Upper lobe of left lung (tissue), 6 donors: ENCODE measurements at regions not wholly inside any gene's neighbourhood (a gene's known extent, or its start where the extent isn't known, plus 50 kb on each side); places are given as distances from the start of the nearest gene placed in this dataset.

Source experiments
- ATAC-seq, 2 donors: fragments of 200-7000 bp; cut with Tn5 transposase; one replicate each; pipeline ENCODE4 v1.9.1; 2022; ENCODE audit warnings: mild to moderate bottlenecking in 2 of 2, moderate library complexity in 2 of 2; ENCODE audit not compliant: low FRiP score in 2 of 2
- DNase-seq, 2 donors: peaks; one replicate each; pipeline ENCODE4 v3.0.0-alpha.2; 2019 to 2020
- H3K27ac ChIP-seq, 4 donors: fragments of 200-600 bp; sonication (generic); one replicate each; pipeline ENCODE4 v1.5.1; 2016 to 2019
- H3K27me3 ChIP-seq, 4 donors: fragments of 200-600 bp; sonication (generic); one replicate each; pipeline ENCODE4 v1.5.1; 2017 to 2019
- H3K36me3 ChIP-seq, 4 donors: fragments of 200-600 bp; sonication (generic); one replicate each; pipeline ENCODE4 v1.5.1; 2016 to 2019
- H3K4me1 ChIP-seq, 4 donors: fragments of 200-600 bp; sonication (generic); one replicate each; pipeline ENCODE4 v1.5.1; 2018 to 2019
- H3K4me3 ChIP-seq, 4 donors: fragments of 200-600 bp; sonication (generic); one replicate each; pipeline ENCODE4 v1.5.1; 2017 to 2019; ENCODE audit warnings: mild to moderate bottlenecking in 2 of 4, moderate library complexity in 1 of 4
- H3K9me3 ChIP-seq, 4 donors: fragments of 200-600 bp; sonication (generic); one replicate each; pipeline ENCODE4 v1.5.1; 2018 to 2019
- CTCF ChIP-seq, 6 experiments: fragments of 450-650 bp in 4 of 6; fragments of 200-600 bp in 2 of 6; sonication (generic) in 2 of 6; IDR thresholded peaks; one replicate each; pipeline ENCODE4 v1.5.1; 2016 to 2019; ENCODE audit warnings: antibody characterized with exemption in 6 of 6
- EP300 ChIP-seq, 4 donors: sonication (generic); formaldehyde crosslinking; IDR thresholded peaks; one replicate each; pipeline ENCODE4 v1.5.1; 2017; ENCODE audit warnings: antibody characterized with exemption in 4 of 4, control low read depth in 2 of 4
- POLR2A ChIP-seq, 4 donors: fragments of 450-650 bp; IDR thresholded peaks; one replicate each; pipeline ENCODE4 v1.5.1; 2016 to 2017; ENCODE audit warnings: antibody characterized with exemption in 4 of 4, mild to moderate bottlenecking in 2 of 4
- POLR2AphosphoS5 ChIP-seq, 2 donors: sonication (generic); formaldehyde crosslinking; IDR thresholded peaks; one replicate each; pipeline ENCODE4 v1.5.1; 2017; ENCODE audit warnings: antibody characterized with exemption in 2 of 2
- WGBS, 2 donors: methylation state at CpG; one replicate each; pipeline ENCODE4 v1.1.5; 2017 to 2018; 5-methylcytosine and 5-hydroxymethylcytosine counted together
- donor health status: DM: no; HTN: no; CAD: no; lungs with moderate emphysema.
- donor health status: DM: no; HTN: yes; CAD: no; lungs with severe emphysema.

DNA sequence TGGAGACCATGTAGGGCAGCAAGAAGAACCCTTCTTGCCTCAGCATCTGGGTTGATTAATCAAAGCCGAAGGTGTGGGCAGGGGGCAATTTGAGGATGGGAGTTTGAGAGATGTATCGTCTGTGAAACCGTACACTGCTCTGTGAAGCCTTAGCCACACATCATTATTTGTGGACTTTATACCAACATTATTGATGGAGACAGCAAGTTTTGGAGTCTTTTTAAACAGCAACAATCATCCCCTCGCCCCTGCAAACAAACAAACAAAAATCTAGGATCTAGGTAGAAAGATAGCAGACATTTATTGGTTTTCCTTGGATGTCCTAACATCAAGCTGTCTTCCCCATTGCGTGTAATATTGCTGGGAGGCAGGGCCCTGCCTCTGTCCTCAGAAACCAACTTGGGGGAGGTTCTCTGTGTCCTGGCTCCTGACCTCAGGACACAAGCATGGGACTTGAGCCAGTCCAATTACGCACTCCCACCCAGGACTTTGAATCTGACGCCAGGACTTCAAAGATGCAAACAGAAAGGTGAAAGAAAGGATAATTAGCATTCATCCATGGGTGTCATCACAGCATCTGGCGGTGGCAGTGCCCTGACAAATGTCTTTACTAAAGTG lies 61.6 kb upstream of the PLET1 start:
- no peaks in the 10 kb centered on the region for H3K27me3 ChIP-seq
- H3K4me3 ChIP-seq: no peak overlapping the region
- no peak for ATAC-seq
- H3K27ac ChIP-seq: peak overlapping the region in 2 of 4 donors; percentile 72 to 74
- WGBS, 2 donors: 67 to 81% methylated on average over 7 to 8 of the region's 8 CpGs
- DNase-seq: no peak
- no peaks in the 10 kb centered on the region for H3K36me3 ChIP-seq
- no peaks in the 10 kb centered on the region for H3K9me3 ChIP-seq
- peaks cover 11 to 24% (median 21%) of the 10 kb centered on the region in 4 donors for H3K4me1 ChIP-seq
- no peak for TF ChIP-seq POLR2A (IDR thresholded peaks at IDR 0.05)
- TF ChIP-seq EP300 (IDR thresholded peaks at IDR 0.05): no peak
- no peak for TF ChIP-seq CTCF (IDR thresholded peaks at IDR 0.05)
- no peak for TF ChIP-seq POLR2AphosphoS5 (IDR thresholded peaks at IDR 0.05)

- DNase-seq (no peak), ATAC-seq (no peak)
- Histone ChIP-seq H3K9me3 (no peaks in the 10 kb centered on the region), H3K27me3 (no peaks in the 10 kb centered on the region), H3K36me3 (no peaks in the 10 kb centered on the region), H3K4me3 (no peak overlapping the region), H3K27ac (no peak overlapping the region), H3K4me1 (no peaks in the 10 kb centered on the region)
- 42 to 56% methylated on average over 4 of the region's 4 CpGs for WGBS, 2 donors
- TF ChIP-seq POLR2A (IDR thresholded peaks at IDR 0.05) (no peak), POLR2AphosphoS5 (IDR thresholded peaks at IDR 0.05) (no peak), EP300 (IDR thresholded peaks at IDR 0.05) (no peak), CTCF (IDR thresholded peaks at IDR 0.05) (no peak)
Measured at GRCh38 chr11:112334381-112334780, 73.7 kb upstream of the PLET1 start.

DNA sequence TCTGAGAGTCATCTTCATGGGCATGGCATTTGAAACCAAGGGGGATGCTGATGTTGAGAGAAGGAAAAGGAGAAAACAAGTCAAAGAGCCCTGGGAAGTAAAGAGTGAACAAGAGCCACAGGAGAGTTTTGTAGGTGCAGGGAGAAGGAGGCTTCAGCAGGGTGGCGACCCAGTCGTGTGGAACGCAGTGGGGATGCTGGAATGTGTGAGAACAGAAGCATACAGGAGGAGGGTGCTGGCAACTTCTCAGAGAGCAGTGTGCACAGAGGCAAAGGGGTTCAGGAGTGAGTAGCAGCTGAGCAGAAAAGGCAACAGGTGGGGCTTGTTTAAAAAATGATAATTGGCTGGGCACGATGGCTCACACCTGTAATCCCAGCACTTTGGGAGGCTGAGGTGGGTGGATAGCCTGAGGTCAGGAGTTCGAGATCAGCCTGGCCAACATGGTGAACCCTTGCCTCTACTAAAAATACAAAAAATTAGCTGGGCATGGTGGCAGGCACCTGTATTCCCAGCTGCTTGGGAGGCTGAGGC lies 75.8 kb upstream of the PLET1 start:
- no peaks in the 10 kb centered on the region for H3K4me1 ChIP-seq
- H3K4me3 ChIP-seq: no peak overlapping the region
- H3K9me3 ChIP-seq: no peaks in the 10 kb centered on the region
- H3K36me3 ChIP-seq: no peaks in the 10 kb centered on the region
- H3K27ac ChIP-seq: no peak overlapping the region
- WGBS, 2 donors: 83 to 89% methylated on average over 5 of the region's 5 CpGs
- no peak for TF ChIP-seq POLR2AphosphoS5 (IDR thresholded peaks at IDR 0.05)
- H3K27me3 ChIP-seq: no peaks in the 10 kb centered on the region
- DNase-seq: no peak
- no peak for ATAC-seq

DNA sequence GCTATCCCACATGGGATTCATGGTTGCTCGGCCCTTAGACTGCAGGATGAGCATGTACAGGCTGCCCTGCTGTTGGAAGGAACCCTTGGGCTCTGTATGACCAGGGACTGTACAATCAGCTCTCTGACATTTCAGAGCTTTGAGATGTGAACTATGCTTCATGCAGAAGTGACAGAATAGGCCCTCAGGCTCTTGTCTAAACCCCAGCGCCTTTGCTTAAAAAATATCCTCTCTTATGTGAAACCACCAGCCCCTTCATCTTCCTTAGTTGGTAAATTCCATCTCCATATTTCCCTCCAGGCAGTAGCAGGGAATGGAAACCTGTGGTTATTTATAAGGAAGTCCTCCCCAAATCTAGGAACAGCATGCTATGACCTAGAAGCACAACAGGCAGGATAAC lies 78.9 kb upstream of the PLET1 start:
- Histone ChIP-seq H3K36me3 (no peaks in the 10 kb centered on the region), H3K27me3 (no peaks in the 10 kb centered on the region), H3K4me1 (no peaks in the 10 kb centered on the region), H3K4me3 (no peak overlapping the region), H3K27ac (no peak overlapping the region), H3K9me3 (no peaks in the 10 kb centered on the region)
- 85 to 86% methylated on average over 2 of the region's 2 CpGs for WGBS, 2 donors
- no peak for ATAC-seq
- no peak for DNase-seq
- no peak for TF ChIP-seq POLR2AphosphoS5 (IDR thresholded peaks at IDR 0.05)
- TF ChIP-seq POLR2A (IDR thresholded peaks at IDR 0.05): no peak
- TF ChIP-seq EP300 (IDR thresholded peaks at IDR 0.05): no peak
- TF ChIP-seq CTCF (IDR thresholded peaks at IDR 0.05): no peak

DNA sequence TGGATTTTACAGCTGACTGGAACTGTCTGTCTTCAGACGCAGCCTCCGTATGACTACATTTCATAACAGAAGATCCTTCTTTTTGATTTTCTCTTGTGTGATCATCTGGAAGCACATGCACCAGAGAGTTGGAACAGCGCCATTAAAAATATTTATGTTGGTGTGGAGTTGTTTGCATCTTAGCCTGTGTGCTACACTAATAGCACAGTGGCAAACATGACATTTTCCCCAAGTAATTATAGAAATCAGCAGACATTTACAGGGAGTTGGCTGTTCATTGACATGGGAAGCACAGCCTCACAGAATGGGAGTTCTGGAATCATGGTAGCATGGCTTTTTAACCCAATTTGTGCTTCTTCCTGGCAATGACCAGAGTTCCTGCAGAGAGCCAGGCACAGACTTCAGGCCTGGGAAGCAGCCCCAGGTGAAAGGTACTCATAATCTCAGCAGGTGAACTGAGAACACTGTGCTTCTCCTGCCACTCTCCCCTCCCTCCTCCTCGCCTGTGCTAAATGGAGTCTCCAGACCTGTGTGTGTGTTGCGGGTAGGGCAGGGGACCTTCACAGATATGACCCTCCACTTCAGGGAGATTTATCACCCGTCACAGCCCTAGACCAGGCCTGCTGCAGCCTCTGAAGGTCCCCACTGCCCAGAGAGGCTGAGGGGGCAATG lies 82.8 kb upstream of the PLET1 start:
- ATAC-seq: no peak
- no peaks in the 10 kb centered on the region for H3K27me3 ChIP-seq
- H3K9me3 ChIP-seq: no peaks in the 10 kb centered on the region
- H3K36me3 ChIP-seq: no peaks in the 10 kb centered on the region
- no peak overlapping the region for H3K4me3 ChIP-seq
- no peak for DNase-seq
- 75 to 87% methylated on average over 5 to 6 of the region's 6 CpGs for WGBS, 2 donors
- H3K27ac ChIP-seq: no peak overlapping the region
- TF ChIP-seq POLR2AphosphoS5 (IDR thresholded peaks at IDR 0.05): no peak
- TF ChIP-seq EP300 (IDR thresholded peaks at IDR 0.05): no peak
- TF ChIP-seq POLR2A (IDR thresholded peaks at IDR 0.05): no peak
- TF ChIP-seq CTCF (IDR thresholded peaks at IDR 0.05): no peak
- H3K4me1 ChIP-seq: no peaks in the 10 kb centered on the region
